ENCODE measurements at regions not wholly inside any gene's neighbourhood (a gene's known extent, or its start where the extent isn't known, plus 50 kb on each side); places are given as distances from the start of the nearest gene placed in this dataset.

GRCh38 chr2:64230540-64230939, 86.3 kb upstream of the PELI1 start:
- no peak overlapping the region for H2AFZ ChIP-seq (ENCODE audit: low read length)
- H3K9me3 ChIP-seq (ENCODE audit: insufficient read depth in 2 of 2, low read depth in 1 of 2, low read length in 1 of 2): no peaks in the 10 kb centered on the region
- no peak overlapping the region for H2AK5ac ChIP-seq (ENCODE audit: low read depth, low read length)
- CTCF ChIA-PET (ENCODE audit: partially characterized antibody): interaction anchor here (0.7 to 1.7 kb wide), 2 partner anchors 20 to 181 kb away, joined by 3 to 4 read pairs; no protein-coding TSS in a partner anchor
- no peak for FAIRE-seq
- H4K8ac ChIP-seq (ENCODE audit: extremely low read depth, insufficient read depth, low read length): no peak overlapping the region
- no peaks in the 10 kb centered on the region; the same call in none of the 2 replicates for H3K79me1 ChIP-seq (ENCODE audit: low read depth, low read length)
- H3K23me2 ChIP-seq (ENCODE audit: low read depth, low read length): peaks cover 5% of the 10 kb centered on the region
- H3K4me2 ChIP-seq (ENCODE audit: insufficient read depth in 1 of 2, low read depth in 2 of 2, low read length in 2 of 2): no peak overlapping the region
- H3K4me3 ChIP-seq (ENCODE audit: extremely low read depth in 1 of 4, insufficient read depth in 2 of 4, low read depth in 3 of 4, low read length in 4 of 4): no peak overlapping the region
- H2BK120ac ChIP-seq (replicated peaks; ENCODE audit: low read depth, low read length): no peak overlapping the region
- no peak overlapping the region for H3K23ac ChIP-seq (ENCODE audit: insufficient read length)
- POLR2A ChIA-PET (ENCODE audit: partially characterized antibody): interaction anchor here (1.6 to 2.9 kb wide), 4 partner anchors 10 to 21 kb away, joined by 5 to 23 read pairs (median 6); no protein-coding TSS in a partner anchor
- no peak overlapping the region for H2BK5ac ChIP-seq (ENCODE audit: low read depth, low read length)
- no peak overlapping the region for H3K4ac ChIP-seq (replicated peaks; ENCODE audit: insufficient read length, low read depth, low read length)
- H2BK15ac ChIP-seq (ENCODE audit: low read length): no peak overlapping the region
- H3K4me1 ChIP-seq (replicated peaks in 1 of 4; ENCODE audit: control insufficient read depth in 3 of 4, insufficient read depth in 4 of 4, low read length in 3 of 4): peaks cover 0 to 12% (median 6%) of the 10 kb centered on the region in 4 experiments; a peak in 4 of 7 replicates
- H3K56ac ChIP-seq (replicated peaks; ENCODE audit: insufficient read length, low read depth, low read length): no peak overlapping the region
- no peak for DNase-seq (ENCODE audit: low read depth in 1 of 2, low spot score in 2 of 2)
- no peaks in the 10 kb centered on the region for H3K79me2 ChIP-seq (ENCODE audit: control insufficient read depth in 1 of 2, insufficient read depth in 2 of 2, low read length in 2 of 2)
- no peak overlapping the region for H3K9ac ChIP-seq (replicated peaks in 1 of 4; ENCODE audit: extremely low read depth in 1 of 4, low read depth in 3 of 4, low read length in 3 of 4)
- no peak overlapping the region for H2BK20ac ChIP-seq (ENCODE audit: low read length)
- no peak overlapping the region for H2BK12ac ChIP-seq (ENCODE audit: low read depth, low read length)
- no peaks in the 10 kb centered on the region for H4K20me1 ChIP-seq (replicated peaks in 1 of 2; ENCODE audit: control insufficient read depth in 1 of 2, insufficient read depth in 2 of 2, low read length in 2 of 2)
- H4K91ac ChIP-seq (replicated peaks; ENCODE audit: insufficient read length, low read length): no peak overlapping the region
- no peaks in the 10 kb centered on the region for H3K27me3 ChIP-seq (replicated peaks in 1 of 4; ENCODE audit: control insufficient read depth in 3 of 4, extremely low read depth in 1 of 4, insufficient read depth in 3 of 4, low read length in 3 of 4)
- H3K36me3 ChIP-seq (ENCODE audit: control insufficient read depth in 2 of 4, insufficient read depth in 4 of 4, low read length in 3 of 4): no peaks in the 10 kb centered on the region
- no peak overlapping the region for H3K18ac ChIP-seq (ENCODE audit: extremely low read depth, low read length)
- no peak overlapping the region for H3K27ac ChIP-seq (ENCODE audit: low read depth, low read length)
- no peak overlapping the region for H3K14ac ChIP-seq (ENCODE audit: insufficient read length)
- H4K5ac ChIP-seq (ENCODE audit: insufficient read length, low read depth, low read length): no peak overlapping the region
- TF ChIP-seq GABPA (IDR thresholded peaks at IDR 0.05; ENCODE audit: borderline replicate concordance, insufficient read depth, low read length) (no peak), CTBP2 (IDR thresholded peaks at IDR 0.05; ENCODE audit: borderline replicate concordance, insufficient read depth, insufficient read length, low read length) (no peak), SRF (IDR thresholded peaks at IDR 0.05; ENCODE audit: low read depth, low read length) (no peak), BRCA1 (IDR thresholded peaks at IDR 0.05; ENCODE audit: low read depth, low read length) (no peak), MAX (IDR thresholded peaks at IDR 0.05) (no peak), JUND (IDR thresholded peaks at IDR 0.05; ENCODE audit: low read length) (no peak), SUZ12 (IDR thresholded peaks at IDR 0.05; ENCODE audit: low read length) (no peak), RAD21 (IDR thresholded peaks at IDR 0.05 in 1 of 2, conservative IDR thresholded peaks at IDR 0.05 in 1 of 2; ENCODE audit: low read depth in 2 of 2, low read length in 2 of 2) (no peak), ZNF274 (IDR thresholded peaks at IDR 0.05; ENCODE audit: borderline replicate concordance, extremely low read depth, low read length) (no peak), RFX5 (IDR thresholded peaks at IDR 0.05; ENCODE audit: borderline replicate concordance, low read depth, low read length) (no peak), SIX5 (IDR thresholded peaks at IDR 0.05; ENCODE audit: low read depth, low read length) (no peak), EGR1 (IDR thresholded peaks at IDR 0.05; ENCODE audit: borderline replicate concordance, low read depth, low read length) (no peak), RNF2 (IDR thresholded peaks at IDR 0.05; ENCODE audit: borderline replicate concordance, low read depth, low read length, missing control alignments, poor library complexity, severe bottlenecking) (no peak), GTF2F1 (IDR thresholded peaks at IDR 0.05; ENCODE audit: borderline replicate concordance, low read depth, low read length) (no peak), CHD1 (IDR thresholded peaks at IDR 0.05; ENCODE audit: low read depth, low read length) (no peak)

Measured in H1 (cell line).